GM18951 (cell line): ENCODE measurements at regions not wholly inside any gene's neighbourhood (a gene's known extent, or its start where the extent isn't known, plus 50 kb on each side); places are given as distances from the start of the nearest gene placed in this dataset.

ENCODE experiments used
- POLR2A ChIP-seq: IDR thresholded peaks from 4 replicates; pipeline ENCODE4 v1.6.1; 2011; ENCODE audit warnings: mild to moderate bottlenecking; ENCODE audit not compliant: insufficient read length, insufficient read depth; ENCODE audit errors: extremely low read depth
- in situ Hi-C: fragments of 300-500 bp; cut with MboI; formaldehyde crosslinking; loops from one replicate; pipeline ENCODE4 v1.12.0; 2022; ENCODE audit warnings: low sequenced_read_pairs, mixed read lengths, inconsistent platforms; ENCODE audit not compliant: unreplicated experiment

- TF ChIP-seq POLR2A, result no peak
- in situ Hi-C loops, result no loop called here
Measured at GRCh38 chr15:86010891-86011290, 68.8 kb upstream of the AGBL1 start.

DNA sequence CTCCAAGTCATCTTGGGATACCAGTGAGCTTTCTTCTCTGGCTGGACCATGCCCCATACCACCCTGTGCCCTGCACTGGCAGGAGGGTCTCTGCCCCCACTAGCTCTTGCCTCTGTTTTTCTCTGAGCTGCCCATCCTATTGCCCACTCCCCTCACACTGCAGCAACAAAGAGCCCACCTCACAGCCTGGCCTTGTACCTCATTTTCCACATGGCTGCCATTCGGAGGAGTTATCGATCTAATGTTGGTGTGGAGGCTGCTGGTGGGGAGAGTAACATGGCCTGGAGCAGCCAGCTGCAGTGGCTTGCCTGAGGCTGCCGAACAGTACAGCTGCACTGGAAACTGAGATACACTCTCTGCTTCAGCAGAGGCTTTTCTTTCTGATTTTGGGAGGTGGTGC, 65.7 kb upstream of the AGBL1 start:
- in situ Hi-C loops, result no loop called here
- TF ChIP-seq POLR2A, result no peak

GRCh38 chr15:86016750-86017149, 62.9 kb upstream of the AGBL1 start:
- TF ChIP-seq POLR2A, result no peak
- in situ Hi-C loops, result no loop called here

- in situ Hi-C loops, result no loop called here
- no peak for TF ChIP-seq POLR2A
Measured at GRCh38 chr15:86018679-86019078, 61.0 kb upstream of the AGBL1 start.

- in situ Hi-C loops, result no loop called here
- no peak for TF ChIP-seq POLR2A
Measured at GRCh38 chr15:86021281-86022264, 58.1 kb upstream of the AGBL1 start.

DNA sequence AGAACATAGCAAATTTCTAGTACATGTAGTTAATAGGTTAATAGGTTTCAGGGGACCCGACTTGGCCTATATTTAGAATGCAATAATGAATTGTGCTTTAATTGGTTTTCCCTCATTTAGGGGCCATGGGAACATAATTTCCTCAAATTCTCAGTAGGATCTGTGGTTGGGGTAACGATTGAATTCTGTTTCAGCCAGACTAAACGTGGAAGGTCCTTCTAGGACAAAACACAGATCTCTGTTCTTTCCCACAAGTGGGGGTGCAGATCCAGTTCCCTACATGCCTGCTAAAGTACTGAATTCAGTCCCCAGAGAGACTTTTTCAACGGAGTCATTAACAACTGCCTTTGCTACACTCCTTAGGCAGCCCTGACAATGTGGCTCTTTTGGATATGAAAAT, 50.7 kb upstream of the AGBL1 start:
- in situ Hi-C loops, result no loop called here
- TF ChIP-seq POLR2A, result no peak
